ENCODE measurements at regions not wholly inside any gene's neighbourhood (a gene's known extent, or its start where the extent isn't known, plus 50 kb on each side); places are given as distances from the start of the nearest gene placed in this dataset.
"Not testable (repeated sequence)": the region's sequence is repeated elsewhere in the genome, so short reads cannot be mapped to it uniquely, and the experiment has no call there.

DNA sequence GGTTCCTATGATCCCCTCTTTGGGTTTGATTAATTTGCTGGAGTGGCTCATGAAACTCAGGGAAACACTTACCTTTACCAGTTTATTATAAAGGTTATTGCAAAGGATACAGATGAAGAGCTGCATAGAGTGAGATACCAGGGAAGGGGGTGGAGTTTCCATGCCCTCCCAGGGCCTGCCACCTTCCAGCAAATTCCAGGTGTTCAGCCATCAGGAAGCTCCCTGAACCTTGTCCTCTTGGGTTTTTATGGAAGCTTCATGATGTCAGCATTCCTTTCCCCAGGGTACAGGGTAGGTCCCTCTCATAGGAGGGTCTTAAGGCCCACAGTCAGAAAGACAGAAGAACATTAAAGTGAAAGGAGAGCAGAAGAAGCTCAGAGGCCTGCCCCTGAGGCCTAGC, 123.9 kb upstream of the DCC start:
- Histone ChIP-seq H3K9me3 (replicated peaks) (0 out of 2 replicates have a peak, but pooled peaks cover 2% of the 10 kb centered on the region), H3K36me3 (no peaks in the 10 kb centered on the region), H3K4me1 (replicated peaks) (no peaks in the 10 kb centered on the region), H3K27ac (no peak overlapping the region), H3K27me3 (replicated peaks) (no peaks in the 10 kb centered on the region), H3K4me3 (no peak overlapping the region)
- DNase-seq (ENCODE audit: low read depth in 1 of 2, low spot score in 2 of 2): no peak

DNA sequence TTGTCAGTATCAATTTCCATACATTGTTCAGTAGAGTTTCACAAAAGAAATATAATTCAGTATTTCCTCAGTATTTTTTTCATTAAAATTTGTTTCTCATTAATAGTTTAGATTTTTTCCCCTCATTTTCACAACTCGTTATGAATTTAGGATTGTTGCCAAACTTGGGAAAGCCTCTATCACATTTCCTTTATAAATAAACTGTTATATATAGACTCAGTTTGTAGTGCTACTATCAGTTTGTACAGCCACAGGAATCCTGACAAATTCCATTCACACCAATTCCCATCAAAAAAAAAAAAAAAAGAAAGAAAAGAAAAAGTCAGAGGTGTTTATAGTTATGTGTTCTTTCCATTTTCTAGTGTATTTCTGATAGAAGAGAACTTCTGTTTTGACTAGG, 123.3 kb upstream of the DCC start:
- Histone ChIP-seq H3K27ac (no peak overlapping the region), H3K4me3 (no peak overlapping the region), H3K27me3 (replicated peaks) (no peaks in the 10 kb centered on the region), H3K36me3 (no peaks in the 10 kb centered on the region), H3K9me3 (replicated peaks) (no peaks in the 10 kb centered on the region), H3K4me1 (replicated peaks) (no peaks in the 10 kb centered on the region)
- DNase-seq (ENCODE audit: low read depth in 1 of 2, low spot score in 2 of 2): no peak

DNA sequence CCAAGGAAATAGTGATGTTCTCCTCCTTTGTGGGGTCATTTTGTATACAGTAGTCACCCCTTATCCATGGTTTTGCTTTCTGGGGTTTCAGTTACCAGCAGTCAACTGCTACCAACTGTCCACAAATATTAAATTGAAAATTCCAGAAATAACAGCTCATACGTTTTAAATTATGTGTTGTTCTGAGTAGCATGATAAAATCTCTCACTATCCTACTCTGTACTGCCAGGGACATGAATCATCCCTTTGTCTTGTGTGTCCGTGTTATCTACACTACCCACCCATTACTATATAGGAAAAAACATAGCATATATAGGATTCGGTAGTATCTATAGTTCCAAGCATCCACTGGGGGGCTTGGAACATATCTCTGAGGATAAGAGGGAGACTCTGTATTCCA, 120.9 kb upstream of the DCC start:
- no peak overlapping the region for H3K4me3 ChIP-seq
- no peaks in the 10 kb centered on the region for H3K9me3 ChIP-seq (replicated peaks)
- H3K27me3 ChIP-seq (replicated peaks): no peaks in the 10 kb centered on the region
- H3K36me3 ChIP-seq: no peaks in the 10 kb centered on the region
- DNase-seq (ENCODE audit: low read depth in 1 of 2, low spot score in 2 of 2): no peak
- H3K4me1 ChIP-seq (replicated peaks): no peaks in the 10 kb centered on the region
- H3K27ac ChIP-seq: no peak overlapping the region

DNA sequence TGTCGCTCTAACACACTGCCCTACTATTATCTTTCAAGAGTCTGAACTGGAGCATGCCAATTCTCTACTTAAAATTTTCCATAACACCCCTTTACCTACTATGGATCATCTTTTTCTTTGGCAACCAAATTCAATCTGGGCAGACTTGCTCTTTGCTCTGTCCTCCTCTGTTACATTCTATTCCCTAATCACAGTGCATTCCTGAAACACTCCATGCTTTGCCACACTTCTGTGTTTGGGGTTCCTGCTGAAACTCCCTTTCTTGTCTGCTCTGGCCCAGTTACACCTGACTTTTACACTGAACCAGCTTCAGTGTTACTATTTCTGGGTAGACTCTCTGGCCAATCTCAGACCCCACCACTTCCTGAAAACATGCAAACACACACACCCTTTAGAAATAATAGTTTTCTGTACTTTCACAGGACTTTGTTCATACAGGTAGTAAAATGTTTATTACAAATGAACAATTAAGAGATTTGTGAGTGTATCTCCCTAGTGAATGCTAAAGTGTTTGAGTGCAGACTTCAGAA, 119.9 kb upstream of the DCC start:
- no peaks in the 10 kb centered on the region for H3K4me1 ChIP-seq (replicated peaks)
- no peak for DNase-seq (ENCODE audit: low read depth in 1 of 2, low spot score in 2 of 2)
- H3K27ac ChIP-seq: no peak overlapping the region
- H3K27me3 ChIP-seq (replicated peaks): no peaks in the 10 kb centered on the region
- no peaks in the 10 kb centered on the region for H3K36me3 ChIP-seq
- H3K9me3 ChIP-seq (replicated peaks): 0 out of 2 replicates have a peak, but pooled peaks cover 4% of the 10 kb centered on the region
- no peak overlapping the region for H3K4me3 ChIP-seq

DNA sequence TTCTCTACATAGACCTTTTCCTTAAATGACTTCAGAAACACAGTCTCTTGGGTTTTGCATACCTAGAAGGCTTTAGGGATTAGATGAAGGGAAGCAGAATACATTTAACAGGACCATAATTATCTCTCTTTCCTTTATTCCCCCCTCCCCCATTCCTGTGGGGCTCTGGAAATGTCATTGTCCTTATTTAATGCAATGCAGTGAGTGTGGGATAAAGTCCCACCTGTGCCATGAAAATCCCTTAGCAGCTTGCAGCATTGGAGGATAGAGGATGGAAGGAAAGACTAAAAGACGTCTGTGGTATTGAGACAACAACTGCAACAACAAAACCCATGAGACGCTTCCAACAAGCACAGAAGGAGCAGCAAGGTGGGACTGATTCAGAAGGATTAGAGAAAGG, 117.8 kb upstream of the DCC start:
- no peaks in the 10 kb centered on the region for H3K27me3 ChIP-seq (replicated peaks)
- H3K4me3 ChIP-seq: no peak overlapping the region
- no peak for DNase-seq (ENCODE audit: low read depth in 1 of 2, low spot score in 2 of 2)
- H3K36me3 ChIP-seq: no peaks in the 10 kb centered on the region
- H3K9me3 ChIP-seq (replicated peaks): 0 out of 2 replicates have a peak, but pooled peaks cover 4% of the 10 kb centered on the region
- no peak overlapping the region for H3K27ac ChIP-seq
- H3K4me1 ChIP-seq (replicated peaks): no peaks in the 10 kb centered on the region

DNA sequence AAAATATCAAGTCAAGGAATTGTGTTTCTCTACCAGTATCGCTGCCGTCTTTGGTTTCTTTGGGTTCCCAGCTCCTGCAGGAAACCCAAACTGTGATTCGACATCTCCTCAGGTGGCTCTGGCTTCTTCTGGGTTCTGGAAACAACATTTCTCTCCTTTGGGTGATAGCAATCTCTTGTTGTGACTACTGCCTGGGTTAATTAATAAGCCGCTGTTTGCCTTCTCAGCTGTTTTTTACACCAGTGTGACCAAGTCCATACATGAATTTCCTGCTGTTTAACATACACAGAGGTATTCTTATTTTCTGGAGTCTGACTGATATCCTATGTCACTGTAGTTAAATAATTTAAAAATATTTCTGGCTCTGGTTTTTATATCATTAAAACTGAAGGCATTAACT, 112.5 kb upstream of the DCC start:
- Histone ChIP-seq H3K4me1 (replicated peaks) (no peaks in the 10 kb centered on the region), H3K9me3 (replicated peaks) (0 out of 2 replicates have a peak, but pooled peaks cover 4% of the 10 kb centered on the region), H3K4me3 (no peak overlapping the region), H3K27me3 (replicated peaks) (no peaks in the 10 kb centered on the region), H3K36me3 (no peaks in the 10 kb centered on the region), H3K27ac (no peak overlapping the region)
- DNase-seq (ENCODE audit: low read depth in 1 of 2, low spot score in 2 of 2): no peak

DNA sequence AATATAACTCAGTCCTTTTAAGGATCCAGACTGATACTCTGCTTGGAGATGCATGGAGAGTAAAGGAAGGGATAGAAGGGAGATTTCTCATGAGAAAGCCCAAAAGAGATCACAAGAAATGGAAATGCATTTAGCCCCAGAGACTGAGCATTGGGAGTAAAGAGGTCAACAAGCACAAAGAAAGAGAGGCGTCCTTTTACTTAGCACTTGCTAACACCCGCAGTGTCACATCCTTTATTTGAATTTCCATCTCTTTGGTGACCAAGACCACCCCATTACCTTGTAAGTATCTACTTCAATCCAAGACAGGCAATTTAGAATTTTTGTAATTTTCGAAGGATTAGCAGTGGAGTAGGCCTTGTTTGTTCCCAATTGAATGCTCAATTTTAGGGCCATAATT, 111.8 kb upstream of the DCC start:
- no peaks in the 10 kb centered on the region for H3K36me3 ChIP-seq

DNA sequence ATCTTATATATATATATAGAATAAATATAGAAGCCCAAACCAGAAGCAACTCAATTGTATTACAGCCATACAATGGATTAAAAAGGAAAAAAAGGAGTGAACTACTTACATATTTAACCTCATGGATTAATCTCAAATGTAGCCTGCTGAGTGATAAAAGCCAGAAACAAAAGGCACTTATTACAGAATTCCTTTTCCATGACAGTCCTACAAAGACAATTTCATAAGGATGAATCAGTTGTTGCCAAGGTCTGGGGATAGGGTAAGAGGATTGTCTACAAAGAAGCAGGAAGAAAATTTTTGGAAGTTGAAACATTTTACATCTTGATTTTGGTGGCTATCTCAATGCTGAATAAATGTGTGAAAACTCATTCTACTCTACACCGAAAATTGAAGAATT, 103.9 kb upstream of the DCC start:
- DNase-seq (ENCODE audit: low read depth in 1 of 2, low spot score in 2 of 2): no peak
- Histone ChIP-seq H3K27me3 (replicated peaks) (no peaks in the 10 kb centered on the region), H3K9me3 (replicated peaks) (peaks cover 3% of the 10 kb centered on the region; the same call in 1 of the 2 replicates), H3K4me1 (replicated peaks) (no peaks in the 10 kb centered on the region), H3K4me3 (no peak overlapping the region), H3K36me3 (no peaks in the 10 kb centered on the region), H3K27ac (no peak overlapping the region)

More for the DNA sequence above, 111.8 kb upstream of the DCC start:
- Histone ChIP-seq H3K9me3 (replicated peaks) (0 out of 2 replicates have a peak, but pooled peaks cover 4% of the 10 kb centered on the region), H3K4me1 (replicated peaks) (no peaks in the 10 kb centered on the region), H3K27ac (no peak overlapping the region), H3K4me3 (no peak overlapping the region), H3K27me3 (replicated peaks) (no peaks in the 10 kb centered on the region)
- DNase-seq (ENCODE audit: low read depth in 1 of 2, low spot score in 2 of 2): no peak

DNA sequence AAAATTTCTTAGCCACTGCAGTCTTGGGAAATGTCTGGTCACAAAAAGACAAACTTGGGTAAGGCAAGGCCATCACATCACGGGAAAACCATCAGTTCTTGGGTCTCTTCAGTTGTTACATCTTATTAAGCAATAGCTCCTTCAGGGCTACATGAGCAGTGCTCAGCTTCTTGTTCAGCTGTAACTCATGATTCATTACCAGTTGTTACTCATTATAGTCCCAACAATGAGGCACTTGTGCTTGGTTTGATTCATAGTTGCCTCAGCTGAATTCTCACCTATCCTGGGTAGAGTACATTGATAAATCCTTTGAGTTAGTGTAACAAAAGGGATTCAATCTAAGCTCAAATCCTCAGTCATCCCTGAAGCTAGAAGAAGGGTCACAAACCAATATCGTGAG, 102.4 kb upstream of the DCC start:
- no peak for DNase-seq (ENCODE audit: low read depth in 1 of 2, low spot score in 2 of 2)
- Histone ChIP-seq H3K4me1 (replicated peaks) (no peaks in the 10 kb centered on the region), H3K27ac (no peak overlapping the region)

DNA sequence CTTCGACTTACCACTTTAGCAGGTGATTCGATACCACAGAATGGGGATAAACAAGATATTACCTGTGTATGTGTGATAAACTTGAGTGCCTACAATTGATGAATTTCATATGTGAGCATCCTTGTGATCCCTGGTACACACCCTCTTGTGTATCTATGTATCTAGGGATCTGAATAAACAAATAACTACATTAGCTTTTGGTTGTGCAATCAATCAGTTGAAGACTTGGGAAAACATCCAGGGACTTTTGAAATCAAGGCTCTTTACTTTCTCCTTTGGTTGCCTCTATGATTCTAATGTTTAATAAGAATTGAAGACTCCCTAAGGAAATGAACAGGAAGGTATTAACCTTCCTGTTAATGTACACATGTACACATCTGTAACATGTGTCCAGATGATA, 97.3 kb upstream of the DCC start:
- DNase-seq (ENCODE audit: low read depth in 1 of 2, low spot score in 2 of 2): no peak
- Histone ChIP-seq H3K36me3 (no peaks in the 10 kb centered on the region), H3K27me3 (replicated peaks) (no peaks in the 10 kb centered on the region), H3K4me3 (no peak overlapping the region), H3K9me3 (replicated peaks) (peaks cover 7% of the 10 kb centered on the region; the same call in 1 of the 2 replicates), H3K27ac (no peak overlapping the region), H3K4me1 (replicated peaks) (no peaks in the 10 kb centered on the region)

More for the DNA sequence above, 102.4 kb upstream of the DCC start:
- Histone ChIP-seq H3K9me3 (replicated peaks) (peaks cover 3% of the 10 kb centered on the region; the same call in 1 of the 2 replicates), H3K4me3 (no peak overlapping the region), H3K27me3 (replicated peaks) (no peaks in the 10 kb centered on the region), H3K36me3 (no peaks in the 10 kb centered on the region)

DNA sequence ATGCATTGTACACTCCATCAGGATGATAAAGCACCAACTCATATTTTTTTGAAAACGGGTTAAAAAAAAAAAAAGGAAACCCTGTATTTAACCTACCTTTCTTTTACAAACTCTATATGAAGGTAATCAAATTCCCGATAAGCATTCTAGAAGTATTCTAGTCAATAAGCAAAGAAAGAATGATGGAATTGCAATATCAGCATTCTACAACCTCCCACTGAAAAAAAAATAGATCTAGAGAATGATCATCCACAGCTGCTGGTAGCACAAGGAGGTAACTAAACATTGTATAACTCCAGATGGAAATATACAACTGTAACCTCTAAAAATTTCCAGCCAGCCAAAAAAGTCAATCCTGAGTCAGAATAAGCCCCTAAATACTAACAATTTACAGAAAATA, 95.3 kb upstream of the DCC start:
- H3K27ac ChIP-seq: no peak overlapping the region
- H3K36me3 ChIP-seq: no peaks in the 10 kb centered on the region
- no peaks in the 10 kb centered on the region for H3K27me3 ChIP-seq (replicated peaks)
- no peak for DNase-seq (ENCODE audit: low read depth in 1 of 2, low spot score in 2 of 2)
- peaks cover 4% of the 10 kb centered on the region; the same call in 1 of the 2 replicates for H3K9me3 ChIP-seq (replicated peaks)
- no peaks in the 10 kb centered on the region for H3K4me1 ChIP-seq (replicated peaks)
- H3K4me3 ChIP-seq: no peak overlapping the region

DNA sequence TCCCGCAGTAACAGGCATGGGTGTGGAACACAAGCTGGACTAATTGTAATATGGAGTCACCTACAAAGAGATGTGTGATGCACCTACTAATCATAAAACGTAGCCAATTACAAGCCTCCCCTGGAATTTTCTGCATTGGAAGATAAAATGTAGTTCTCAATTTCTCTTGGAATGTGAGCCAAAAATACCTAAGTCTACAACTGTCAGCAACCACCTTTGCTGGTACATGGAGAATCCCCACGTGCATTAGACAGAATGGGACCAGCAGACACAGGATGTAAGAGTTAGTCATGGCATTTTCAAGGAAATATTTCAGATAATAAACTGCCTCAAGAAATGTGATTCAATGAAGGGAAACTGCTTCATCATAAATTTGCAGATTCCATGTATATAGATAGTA, 85.6 kb upstream of the DCC start:
- Histone ChIP-seq H3K4me3 (no peak overlapping the region), H3K4me1 (replicated peaks) (no peaks in the 10 kb centered on the region), H3K27me3 (replicated peaks) (no peaks in the 10 kb centered on the region), H3K9me3 (replicated peaks) (no peaks in the 10 kb centered on the region), H3K36me3 (no peaks in the 10 kb centered on the region), H3K27ac (no peak overlapping the region)
- DNase-seq (ENCODE audit: low read depth in 1 of 2, low spot score in 2 of 2): no peak

DNA sequence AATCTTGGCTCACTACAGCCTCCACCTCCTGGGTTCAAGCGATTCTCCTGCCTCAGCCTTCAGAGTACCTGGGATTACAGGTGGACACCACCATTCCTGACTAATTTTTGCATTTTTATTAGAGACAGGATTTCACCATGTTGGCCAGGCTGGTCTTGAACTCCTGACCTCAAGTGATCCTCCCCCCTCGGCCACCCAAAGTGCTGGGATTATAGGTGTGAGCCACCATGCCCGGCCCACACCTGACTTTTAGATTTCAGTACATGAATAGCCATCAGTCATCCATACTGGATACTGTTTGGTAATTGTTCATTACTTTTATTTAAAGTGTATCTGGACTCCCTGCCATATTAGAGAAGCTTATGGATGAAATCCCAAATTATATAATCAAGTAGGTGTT, 82.6 kb upstream of the DCC start:
- not testable (repeated sequence) for H3K27ac ChIP-seq; H3K36me3 ChIP-seq; DNase-seq (ENCODE audit: low read depth in 1 of 2, low spot score in 2 of 2); H3K4me3 ChIP-seq; H3K27me3 ChIP-seq (replicated peaks); H3K9me3 ChIP-seq (replicated peaks); H3K4me1 ChIP-seq (replicated peaks)

DNA sequence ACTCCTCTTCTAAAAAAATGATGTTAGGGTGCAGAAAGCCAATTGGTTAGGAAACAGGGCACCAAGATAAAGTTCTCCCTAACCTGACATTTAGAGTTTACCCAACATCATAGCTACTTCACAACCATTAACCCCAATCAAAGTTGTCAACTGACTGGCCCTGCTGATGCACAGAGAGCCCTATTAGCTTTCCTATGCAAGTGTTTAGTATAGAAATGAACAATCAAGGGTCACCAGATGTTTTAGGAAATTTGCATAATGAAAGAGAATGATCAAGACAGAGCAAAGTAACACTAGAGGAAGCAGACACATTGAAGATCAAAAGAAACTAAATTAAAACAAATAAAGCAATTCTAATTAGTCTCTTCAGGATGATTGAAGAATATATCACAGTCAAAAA, 64.2 kb upstream of the DCC start:
- Histone ChIP-seq H3K27me3 (replicated peaks) (no peaks in the 10 kb centered on the region), H3K36me3 (no peaks in the 10 kb centered on the region), H3K4me1 (replicated peaks) (no peaks in the 10 kb centered on the region), H3K9me3 (replicated peaks) (0 out of 2 replicates have a peak, but pooled peaks cover 3% of the 10 kb centered on the region), H3K4me3 (no peak overlapping the region), H3K27ac (no peak overlapping the region)
- DNase-seq (ENCODE audit: low read depth in 1 of 2, low spot score in 2 of 2): no peak

DNA sequence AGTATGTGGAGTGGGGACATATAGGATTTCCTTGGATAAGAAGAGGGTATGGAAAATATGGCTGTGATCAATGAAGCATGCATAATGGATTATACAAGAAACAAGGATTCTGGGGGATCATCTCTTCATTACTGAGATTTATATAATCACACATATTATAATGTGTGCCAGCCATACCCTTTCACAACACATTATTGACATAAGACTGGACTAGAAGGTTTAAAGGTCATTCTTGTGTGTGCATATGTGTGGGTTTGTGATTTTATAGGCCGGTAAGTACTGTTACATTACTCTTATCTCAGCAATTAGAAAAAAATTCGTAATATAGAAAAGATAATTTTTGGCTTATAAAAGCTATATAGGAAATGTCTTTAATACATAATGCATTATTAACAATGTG, 62.2 kb upstream of the DCC start:
- H3K4me1 ChIP-seq (replicated peaks): no peaks in the 10 kb centered on the region
- no peaks in the 10 kb centered on the region for H3K36me3 ChIP-seq
- no peak overlapping the region for H3K4me3 ChIP-seq
- no peak overlapping the region for H3K27ac ChIP-seq
- H3K9me3 ChIP-seq (replicated peaks): 0 out of 2 replicates have a peak, but pooled peaks cover 3% of the 10 kb centered on the region
- H3K27me3 ChIP-seq (replicated peaks): no peaks in the 10 kb centered on the region
- DNase-seq (ENCODE audit: low read depth in 1 of 2, low spot score in 2 of 2): no peak
